ENCODE measurements at regions not wholly inside any gene's neighbourhood (a gene's known extent, or its start where the extent isn't known, plus 50 kb on each side); places are given as distances from the start of the nearest gene placed in this dataset.

DNA sequence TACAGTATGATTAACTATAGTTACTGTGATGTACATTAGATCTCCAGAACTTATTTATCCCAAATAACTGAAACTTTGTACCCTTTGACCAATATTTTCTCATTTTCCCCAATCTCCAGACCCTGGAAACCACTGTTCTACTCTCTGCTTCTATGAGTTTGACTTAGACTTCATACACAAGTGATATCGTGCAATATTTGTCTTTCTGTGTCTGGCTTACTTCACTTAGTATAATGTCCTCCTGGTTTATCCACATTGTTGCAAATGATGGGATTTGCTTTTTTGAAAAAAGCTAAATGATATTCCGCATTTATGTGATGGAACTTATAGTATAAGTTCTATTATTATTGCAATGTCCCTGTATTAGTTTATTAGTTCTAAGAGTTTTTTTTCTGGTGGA is 81.8 kb upstream of the SOD3 start:
- Histone ChIP-seq H3K4me3 (ENCODE audit: low read depth, low read length, poor library complexity, severe bottlenecking) (no peak overlapping the region), H3K27me3 (replicated peaks; ENCODE audit: insufficient read depth, low read depth, low read length, poor library complexity) (no peaks in the 10 kb centered on the region), H3K4me1 (ENCODE audit: insufficient read depth, low read length, poor library complexity, severe bottlenecking) (no peaks in the 10 kb centered on the region), H3K9me3 (ENCODE audit: low read depth, low read length, poor library complexity, severe bottlenecking) (peaks cover 4% of the 10 kb centered on the region), H3K27ac (ENCODE audit: low read depth, low read length, poor library complexity, severe bottlenecking) (no peak overlapping the region), H3K36me3 (ENCODE audit: insufficient read depth, low read length, poor library complexity, severe bottlenecking) (no peaks in the 10 kb centered on the region)
- intact Hi-C loops (cut with micrococcal nuclease; ENCODE audit: unreplicated experiment) = no loop called here
- POLR2A ChIA-PET (ENCODE audit: low non-redundant PET) = no interaction called here
- CTCF ChIA-PET = no interaction called here
- BruUV-seq (replicated peaks) = no TSS peak
- no peak for DNase-seq (ENCODE audit: low spot score)
- TF ChIP-seq EZH2 (IDR thresholded peaks at IDR 0.05; ENCODE audit: borderline replicate concordance, low read depth, low read length, poor library complexity, severe bottlenecking) = no peak
- TF ChIP-seq, protein P1, sequence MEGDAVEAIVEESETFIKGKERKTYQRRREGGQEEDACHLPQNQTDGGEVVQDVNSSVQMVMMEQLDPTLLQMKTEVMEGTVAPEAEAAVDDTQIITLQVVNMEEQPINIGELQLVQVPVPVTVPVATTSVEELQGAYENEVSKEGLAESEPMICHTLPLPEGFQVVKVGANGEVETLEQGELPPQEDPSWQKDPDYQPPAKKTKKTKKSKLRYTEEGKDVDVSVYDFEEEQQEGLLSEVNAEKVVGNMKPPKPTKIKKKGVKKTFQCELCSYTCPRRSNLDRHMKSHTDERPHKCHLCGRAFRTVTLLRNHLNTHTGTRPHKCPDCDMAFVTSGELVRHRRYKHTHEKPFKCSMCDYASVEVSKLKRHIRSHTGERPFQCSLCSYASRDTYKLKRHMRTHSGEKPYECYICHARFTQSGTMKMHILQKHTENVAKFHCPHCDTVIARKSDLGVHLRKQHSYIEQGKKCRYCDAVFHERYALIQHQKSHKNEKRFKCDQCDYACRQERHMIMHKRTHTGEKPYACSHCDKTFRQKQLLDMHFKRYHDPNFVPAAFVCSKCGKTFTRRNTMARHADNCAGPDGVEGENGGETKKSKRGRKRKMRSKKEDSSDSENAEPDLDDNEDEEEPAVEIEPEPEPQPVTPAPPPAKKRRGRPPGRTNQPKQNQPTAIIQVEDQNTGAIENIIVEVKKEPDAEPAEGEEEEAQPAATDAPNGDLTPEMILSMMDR (conservative IDR thresholded peaks at IDR 0.05; ENCODE audit: low read depth, low read length) = no peak

GRCh38 chr4:24719615-24720014 is 75.8 kb upstream of the SOD3 start:
- Histone ChIP-seq H3K4me3 (ENCODE audit: low read depth, low read length, poor library complexity, severe bottlenecking) (no peak overlapping the region), H3K27ac (ENCODE audit: low read depth, low read length, poor library complexity, severe bottlenecking) (no peak overlapping the region), H3K27me3 (replicated peaks; ENCODE audit: insufficient read depth, low read depth, low read length, poor library complexity) (peaks cover 7% of the 10 kb centered on the region), H3K36me3 (ENCODE audit: insufficient read depth, low read length, poor library complexity, severe bottlenecking) (no peaks in the 10 kb centered on the region), H3K4me1 (ENCODE audit: insufficient read depth, low read length, poor library complexity, severe bottlenecking) (no peaks in the 10 kb centered on the region), H3K9me3 (ENCODE audit: low read depth, low read length, poor library complexity, severe bottlenecking) (no peaks in the 10 kb centered on the region)
- ChIA-PET CTCF (no interaction called here), POLR2A (ENCODE audit: low non-redundant PET) (no interaction called here)
- intact Hi-C loops (cut with micrococcal nuclease; ENCODE audit: unreplicated experiment) = no loop called here
- no peak for DNase-seq (ENCODE audit: low spot score)
- BruUV-seq (replicated peaks) = no TSS peak
- TF ChIP-seq, protein P1 (conservative IDR thresholded peaks at IDR 0.05; ENCODE audit: low read depth, low read length) = no peak
- TF ChIP-seq EZH2 (IDR thresholded peaks at IDR 0.05; ENCODE audit: borderline replicate concordance, low read depth, low read length, poor library complexity, severe bottlenecking) = no peak

GRCh38 chr4:24720436-24720835 is 74.9 kb upstream of the SOD3 start:
- no peaks in the 10 kb centered on the region for H3K4me1 ChIP-seq (ENCODE audit: insufficient read depth, low read length, poor library complexity, severe bottlenecking)
- no peak overlapping the region for H3K4me3 ChIP-seq (ENCODE audit: low read depth, low read length, poor library complexity, severe bottlenecking)
- DNase-seq (ENCODE audit: low spot score) = no peak
- ChIA-PET POLR2A (ENCODE audit: low non-redundant PET) (no interaction called here), CTCF (no interaction called here)
- no peak overlapping the region for H3K27ac ChIP-seq (ENCODE audit: low read depth, low read length, poor library complexity, severe bottlenecking)
- no peak for TF ChIP-seq EZH2 (IDR thresholded peaks at IDR 0.05; ENCODE audit: borderline replicate concordance, low read depth, low read length, poor library complexity, severe bottlenecking)
- TF ChIP-seq, protein P1 (conservative IDR thresholded peaks at IDR 0.05; ENCODE audit: low read depth, low read length) = no peak
- no TSS peak for BruUV-seq (replicated peaks)
- H3K36me3 ChIP-seq (ENCODE audit: insufficient read depth, low read length, poor library complexity, severe bottlenecking) = no peaks in the 10 kb centered on the region
- intact Hi-C loops (cut with micrococcal nuclease; ENCODE audit: unreplicated experiment) = no loop called here
- peaks cover 7% of the 10 kb centered on the region for H3K27me3 ChIP-seq (replicated peaks; ENCODE audit: insufficient read depth, low read depth, low read length, poor library complexity)
- no peaks in the 10 kb centered on the region for H3K9me3 ChIP-seq (ENCODE audit: low read depth, low read length, poor library complexity, severe bottlenecking)

All from A673 (cell line).